Islet precursor cell (in vitro differentiated cells): ENCODE measurements at regions not wholly inside any gene's neighbourhood (a gene's known extent, or its start where the extent isn't known, plus 50 kb on each side); places are given as distances from the start of the nearest gene placed in this dataset.
A peak's percentile ranks its signal among the peaks of the same experiment; 100 is the strongest.

Source experiments
- DNase-seq: peaks from one replicate; pipeline ENCODE4 v3.0.0-alpha.2; 2018

DNA sequence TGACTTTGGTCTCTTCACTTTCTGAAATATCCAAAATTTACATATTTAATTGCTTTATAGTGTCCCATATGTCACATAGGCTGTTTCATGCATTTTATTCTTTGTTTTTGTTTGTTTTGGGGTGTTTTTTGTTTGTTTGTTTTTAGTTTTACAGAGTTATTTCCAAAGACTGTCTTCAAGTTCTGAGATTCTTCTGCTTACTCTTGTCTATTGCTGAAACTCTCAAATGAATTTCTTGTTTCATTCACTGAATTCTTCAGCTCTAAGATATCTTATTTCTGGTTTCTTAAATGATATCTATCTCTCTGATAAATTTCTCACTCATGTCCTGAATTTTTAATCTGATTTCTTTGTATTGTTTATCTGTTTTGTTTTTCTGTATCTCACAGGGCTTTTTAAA lies 412.0 kb upstream of the ATP2B1 start:
- no peak for DNase-seq

DNA sequence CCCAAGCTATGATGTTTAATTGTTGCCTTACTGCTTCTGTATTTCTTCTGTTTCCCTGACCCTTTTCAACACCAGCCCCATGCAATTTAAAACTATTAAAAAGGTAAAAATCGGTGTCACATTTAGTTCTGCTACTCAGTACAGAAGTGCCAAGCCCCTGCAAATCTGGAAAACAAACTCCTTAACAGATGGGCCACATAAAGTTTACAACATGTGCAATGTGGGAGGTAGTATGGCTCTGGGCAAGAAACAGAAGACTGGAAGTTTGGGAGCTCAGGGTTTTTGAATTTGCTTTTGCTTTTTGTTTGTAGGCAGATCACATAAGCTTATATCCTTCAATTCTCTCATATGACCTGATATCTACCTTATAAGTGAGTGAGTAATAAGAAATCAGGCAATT lies 404.0 kb upstream of the ATP2B1 start:
- no peak for DNase-seq

DNA sequence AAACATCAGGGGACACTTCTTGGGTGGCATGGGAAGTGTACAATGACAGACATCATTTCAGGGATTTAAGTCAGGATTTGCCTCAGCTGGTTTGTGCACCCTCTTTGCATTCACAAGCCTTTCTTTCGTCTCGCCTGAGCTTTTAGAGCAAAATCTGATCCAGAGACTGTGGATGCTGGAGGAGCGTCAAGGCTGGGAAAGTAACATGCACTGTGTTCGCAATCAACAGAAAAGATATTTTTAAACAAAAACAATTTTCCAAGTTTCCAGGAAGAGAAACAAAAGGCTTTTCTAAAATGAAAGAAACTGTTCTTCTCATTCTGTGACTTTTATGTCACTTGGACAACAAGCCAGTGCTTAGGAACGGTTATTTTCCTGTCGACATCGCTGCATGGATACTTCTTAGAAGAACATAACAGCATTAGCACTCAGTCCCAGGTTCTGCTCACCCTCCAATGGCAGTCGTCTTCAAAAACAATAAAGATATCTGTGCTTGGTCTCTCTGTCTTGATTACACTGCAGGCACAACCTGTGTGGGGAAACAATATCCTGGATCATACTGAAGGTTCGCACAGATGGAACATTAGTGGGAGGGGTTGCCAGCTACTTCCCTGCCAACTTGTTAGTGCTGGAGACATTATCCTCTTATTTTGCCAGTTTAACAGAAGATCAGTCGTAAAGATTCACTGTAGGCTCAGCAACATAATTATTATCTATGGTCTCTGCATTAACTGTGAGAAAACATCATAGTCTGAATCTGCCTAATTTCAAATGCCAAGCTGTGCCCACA lies 403.3 kb upstream of the ATP2B1 start:
- DNase-seq = no peak

DNA sequence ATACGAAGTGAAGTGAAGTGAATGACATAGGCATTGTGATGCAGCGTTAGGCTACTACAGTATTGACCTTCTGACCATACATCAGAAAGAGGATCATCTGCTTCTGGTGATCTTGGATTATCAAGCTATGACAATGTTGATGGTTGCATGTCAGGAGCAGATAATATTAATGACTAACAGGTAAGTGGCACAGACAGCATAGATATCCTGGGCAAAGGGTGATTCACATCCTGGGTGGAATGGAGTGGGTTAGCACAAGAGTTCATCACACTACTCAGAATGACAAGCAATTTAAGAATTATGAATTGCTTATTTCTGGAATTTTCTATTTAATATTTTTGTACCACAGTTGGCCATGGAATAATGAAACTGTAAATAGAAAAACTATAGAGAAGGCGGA lies 397.9 kb upstream of the ATP2B1 start:
- no peak for DNase-seq

DNA sequence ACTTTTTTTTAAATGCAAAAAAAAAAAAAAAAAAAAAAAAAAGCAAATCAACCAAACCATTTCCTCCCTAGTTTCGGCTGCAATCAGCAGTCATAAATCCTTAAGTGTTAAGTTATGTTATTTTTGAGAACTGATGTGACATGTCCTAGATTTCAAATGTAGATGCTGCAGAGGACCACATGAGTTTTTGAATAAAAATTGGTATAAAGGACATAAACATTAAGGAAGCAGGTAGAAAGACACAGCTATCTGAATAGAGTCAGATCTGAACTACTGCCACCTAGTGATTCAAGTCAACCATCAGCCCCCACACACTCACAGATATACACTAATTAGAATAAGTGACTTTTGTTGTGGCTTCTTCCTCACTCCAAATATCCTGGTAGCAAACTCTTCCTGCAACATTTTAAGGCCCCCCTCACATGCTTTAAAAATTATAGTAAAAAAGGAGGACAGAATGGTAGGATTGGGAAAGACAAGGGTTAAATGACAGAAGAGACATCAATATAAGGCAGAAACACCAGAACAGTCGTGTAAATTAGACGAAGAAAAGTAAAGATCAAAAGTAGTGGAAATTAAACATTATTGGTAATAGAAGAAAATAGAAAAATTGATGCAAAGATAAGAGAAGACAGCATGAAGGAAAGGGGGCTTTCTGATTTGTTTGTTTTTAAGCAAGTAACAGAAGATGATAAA lies 394.5 kb upstream of the ATP2B1 start:
- no peak for DNase-seq

DNA sequence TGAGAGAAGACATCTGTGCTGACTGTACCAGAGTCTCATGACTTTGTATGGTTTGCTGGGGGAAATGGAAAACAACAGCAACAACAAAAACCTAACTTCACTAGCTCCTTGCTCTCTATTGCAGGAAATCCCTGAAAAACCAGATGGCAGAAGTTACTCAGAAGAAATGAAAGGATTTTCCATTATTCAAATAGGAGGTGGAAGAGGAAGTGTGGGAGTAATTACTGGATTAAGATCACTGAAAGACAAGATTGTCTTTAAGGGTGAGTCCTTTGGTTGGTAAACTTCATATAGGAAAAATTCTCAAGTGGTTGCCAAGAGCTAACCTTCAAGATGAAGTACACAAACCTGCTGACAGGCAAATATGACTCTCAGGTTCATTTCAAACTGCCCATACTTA lies 391.9 kb upstream of the ATP2B1 start:
- DNase-seq = no peak

DNA sequence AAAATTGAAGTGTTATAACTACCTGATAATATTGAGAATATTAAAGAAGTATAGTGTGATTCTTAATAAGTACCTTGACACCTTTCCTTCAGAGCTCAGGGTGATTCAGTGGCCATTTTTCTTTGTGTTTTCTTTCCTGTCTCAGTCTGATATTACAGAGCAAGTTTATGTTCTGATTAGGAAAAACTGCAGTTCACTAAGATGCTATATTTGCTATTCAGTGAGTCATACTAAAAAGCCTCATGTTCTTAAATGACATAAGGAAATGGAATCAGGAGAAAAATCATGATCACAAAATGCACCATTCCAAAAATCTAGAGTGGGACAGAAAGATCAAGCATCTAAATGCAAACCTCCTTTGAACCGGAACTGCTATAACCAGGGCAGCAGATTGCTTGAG lies 390.6 kb upstream of the ATP2B1 start:
- no peak for DNase-seq

DNA sequence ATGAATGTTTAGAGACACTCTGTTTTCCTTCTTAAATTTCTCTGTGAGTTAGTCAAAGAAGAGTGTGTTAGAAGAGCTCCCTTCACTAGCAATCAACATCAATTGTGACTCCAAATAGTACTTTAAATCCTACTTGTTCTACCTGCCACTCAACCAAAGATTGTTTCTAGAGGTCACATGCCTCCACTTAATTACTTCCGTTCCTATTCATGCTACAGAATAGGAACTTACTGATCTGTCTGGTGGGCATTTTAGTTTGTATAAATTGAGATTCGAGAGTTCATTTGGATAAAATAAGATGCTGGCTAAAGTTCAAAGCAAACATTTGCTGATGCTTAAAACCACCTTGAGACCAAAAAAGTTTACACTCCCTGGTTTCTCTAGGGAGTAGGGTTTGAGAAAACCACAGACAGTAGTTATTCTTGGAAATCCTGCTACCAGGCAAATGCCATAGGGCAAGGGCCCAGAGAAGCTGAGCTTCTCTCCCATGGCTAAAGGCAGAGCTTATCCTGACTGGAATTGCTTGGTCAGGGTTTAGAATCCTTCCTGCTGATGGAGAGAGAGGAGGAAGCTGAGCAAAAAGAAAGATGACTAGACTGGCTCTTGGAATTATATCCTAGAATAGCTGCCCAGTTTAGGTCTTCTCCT lies 389.6 kb upstream of the ATP2B1 start:
- DNase-seq = no peak

DNA sequence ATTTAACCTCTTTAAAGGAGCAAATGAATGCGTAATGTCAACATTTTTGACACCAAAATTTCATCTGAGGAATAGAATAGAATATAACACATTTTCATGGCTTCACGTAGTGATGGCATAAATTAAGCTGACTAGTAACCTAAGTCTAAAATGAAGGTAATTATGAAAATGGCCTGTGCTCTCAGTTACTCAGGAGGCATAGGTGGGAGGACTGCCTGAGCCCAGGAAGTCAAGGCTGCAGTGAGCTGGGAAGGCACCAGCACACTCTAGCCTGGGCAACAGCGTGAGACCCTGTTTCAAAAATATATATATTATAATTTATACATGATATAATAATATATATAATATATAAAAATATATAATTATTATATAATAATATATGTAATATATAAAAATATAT lies 383.2 kb upstream of the ATP2B1 start:
- no peak for DNase-seq

DNA sequence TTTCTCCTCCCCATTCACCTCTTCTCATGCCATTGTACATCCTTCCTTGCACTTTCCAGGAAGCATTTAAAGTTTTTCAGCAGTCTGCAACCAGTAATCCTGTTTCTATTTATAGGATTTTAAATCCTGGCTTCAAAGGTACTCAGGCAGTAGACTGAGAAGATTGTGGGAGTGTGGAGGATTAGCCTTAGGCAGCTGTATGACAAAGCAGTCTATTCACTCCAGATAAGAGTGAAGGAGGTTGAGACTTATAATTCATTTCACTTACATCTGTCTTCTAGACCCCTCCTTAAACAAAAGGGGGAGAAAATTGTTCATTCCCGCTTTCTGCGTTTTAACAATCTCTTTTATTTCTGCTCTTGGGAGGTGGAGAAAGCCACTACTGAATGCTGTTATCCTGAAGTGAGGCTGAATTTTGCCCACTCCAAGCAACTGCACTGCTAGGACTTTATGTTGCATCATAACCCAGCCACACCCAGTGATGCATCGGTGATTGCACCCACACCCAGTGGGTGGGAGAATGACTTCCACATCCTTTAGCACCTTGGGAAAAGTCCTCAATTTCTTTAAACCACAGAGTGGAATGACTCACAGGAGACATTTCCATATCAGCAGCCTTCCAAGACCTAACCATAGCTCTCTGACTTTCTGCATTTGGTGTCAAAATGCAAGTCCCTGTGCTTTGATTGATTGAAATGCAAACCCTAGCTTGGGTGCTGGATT lies 382.5 kb upstream of the ATP2B1 start:
- DNase-seq = peak; percentile 97

DNA sequence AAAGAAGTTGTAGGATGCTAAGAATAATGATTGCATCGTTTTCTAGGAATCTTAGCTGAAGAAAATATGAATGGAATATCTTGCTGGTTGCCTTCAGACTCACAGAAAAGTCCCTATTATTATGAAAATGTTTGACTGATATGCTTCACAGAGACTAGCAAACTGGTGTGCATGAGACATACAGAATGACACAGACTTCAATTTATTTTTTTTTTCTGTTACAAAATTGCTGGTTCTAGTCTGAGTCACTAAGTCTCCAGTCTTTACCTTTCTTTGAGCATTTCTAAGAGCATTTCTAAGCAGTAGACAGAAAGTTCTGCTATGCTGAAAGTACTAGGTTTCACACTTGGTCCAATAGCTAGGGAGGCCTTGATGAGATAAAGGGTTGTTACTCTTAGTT lies 377.6 kb upstream of the ATP2B1 start:
- no peak for DNase-seq

DNA sequence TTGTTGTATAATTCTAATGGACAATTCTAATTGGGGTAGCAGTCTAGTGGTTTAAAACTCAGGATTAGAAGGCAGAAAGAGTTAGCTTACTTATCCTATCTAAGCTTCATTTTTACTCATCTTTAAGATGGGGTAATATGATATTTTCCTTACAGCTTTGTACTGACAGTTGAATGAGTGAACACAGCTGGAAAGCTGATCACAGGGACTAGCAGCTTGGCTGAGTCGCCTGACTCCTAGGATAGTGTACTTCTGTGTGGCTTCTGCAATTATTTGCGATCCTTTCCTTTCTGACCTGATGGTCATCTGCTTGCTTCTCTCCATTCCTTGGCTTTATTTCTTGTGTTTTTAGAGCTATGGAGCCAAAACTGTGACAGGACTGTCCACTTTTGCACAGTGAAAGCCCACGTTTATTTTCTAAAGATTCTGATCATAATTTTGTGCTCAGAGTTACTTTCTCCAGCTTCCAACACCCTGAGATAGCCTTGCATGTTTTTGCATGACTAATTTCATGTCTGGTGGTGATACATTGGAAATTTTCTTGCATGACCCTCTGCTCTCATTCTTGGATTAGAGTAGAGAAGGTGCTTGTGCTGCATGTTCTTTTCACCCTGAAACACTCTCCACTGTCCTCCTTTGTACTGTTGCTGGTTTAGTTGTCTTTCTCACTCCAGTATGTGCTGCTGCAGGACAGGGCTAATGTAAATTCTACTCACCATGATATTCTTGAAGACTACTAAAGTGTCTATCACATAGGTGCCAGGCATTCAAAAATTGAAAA lies 377.0 kb upstream of the ATP2B1 start:
- no peak for DNase-seq

DNA sequence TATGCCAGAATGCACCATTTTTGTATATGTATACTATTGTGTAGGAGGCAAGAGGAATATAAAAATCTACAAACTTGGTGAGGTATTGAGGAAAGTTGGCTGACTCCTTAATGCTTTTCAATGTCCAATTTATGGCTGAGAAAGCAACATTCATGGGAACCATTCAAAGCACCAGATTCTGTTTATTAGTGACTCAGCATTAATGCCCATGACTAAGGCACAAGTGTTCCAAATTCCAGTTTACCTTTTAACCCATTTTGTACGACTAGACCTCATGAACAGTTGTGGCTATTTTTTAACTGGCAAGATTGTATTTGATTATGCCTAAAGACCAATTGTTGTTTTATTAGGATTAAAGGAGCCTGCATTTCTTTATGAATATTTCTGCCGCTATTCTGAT lies 375.4 kb upstream of the ATP2B1 start:
- DNase-seq = no peak

DNA sequence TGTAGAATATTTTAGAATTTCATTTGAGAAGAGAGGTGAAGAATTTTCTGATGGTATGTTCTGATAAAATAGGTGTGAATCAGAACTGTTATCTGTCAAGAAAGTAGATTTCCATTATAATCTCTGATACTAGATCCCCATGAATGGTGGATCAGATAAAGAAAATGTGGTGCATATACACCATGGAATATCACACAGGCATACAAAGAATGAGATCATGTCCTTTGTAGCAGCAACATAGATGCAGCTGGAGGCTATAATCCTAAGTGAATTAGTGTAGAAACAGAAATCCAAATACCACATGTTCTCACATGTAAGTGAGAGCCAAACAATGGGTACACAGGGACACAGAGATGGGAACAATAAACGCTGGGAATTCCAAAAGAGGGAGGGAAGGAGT lies 372.0 kb upstream of the ATP2B1 start:
- DNase-seq = no peak

DNA sequence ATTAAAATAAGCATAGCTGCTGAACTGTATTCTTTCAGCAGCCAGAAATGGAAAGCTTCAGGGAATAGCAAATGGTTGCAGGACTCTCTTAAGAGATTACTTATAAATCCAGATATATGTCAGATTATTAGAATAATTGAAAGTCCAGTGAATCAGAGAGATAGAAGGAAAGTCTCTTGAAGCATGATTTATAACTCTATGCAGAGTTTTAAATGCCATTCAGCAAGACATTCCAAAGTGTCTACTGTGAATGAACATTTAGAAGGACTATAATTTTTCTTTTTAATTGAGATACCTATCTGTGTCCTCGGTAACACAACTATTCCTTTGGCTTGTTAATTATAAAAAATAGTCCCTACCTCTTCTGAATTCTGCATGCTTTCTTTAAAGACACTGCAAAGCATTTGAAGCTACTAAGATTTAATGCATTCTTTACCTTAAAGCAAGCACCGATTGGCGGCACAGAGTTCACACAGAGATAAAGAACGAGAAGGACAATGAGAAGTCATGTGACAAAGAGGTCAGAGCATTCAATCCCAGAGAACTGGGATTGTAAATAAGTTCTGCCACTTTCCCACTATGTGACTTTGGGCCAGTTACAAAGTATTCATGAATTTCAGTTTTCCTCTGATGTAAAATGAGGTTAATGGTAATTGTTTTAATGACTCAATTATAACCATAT lies 371.0 kb upstream of the ATP2B1 start:
- DNase-seq = no peak

DNA sequence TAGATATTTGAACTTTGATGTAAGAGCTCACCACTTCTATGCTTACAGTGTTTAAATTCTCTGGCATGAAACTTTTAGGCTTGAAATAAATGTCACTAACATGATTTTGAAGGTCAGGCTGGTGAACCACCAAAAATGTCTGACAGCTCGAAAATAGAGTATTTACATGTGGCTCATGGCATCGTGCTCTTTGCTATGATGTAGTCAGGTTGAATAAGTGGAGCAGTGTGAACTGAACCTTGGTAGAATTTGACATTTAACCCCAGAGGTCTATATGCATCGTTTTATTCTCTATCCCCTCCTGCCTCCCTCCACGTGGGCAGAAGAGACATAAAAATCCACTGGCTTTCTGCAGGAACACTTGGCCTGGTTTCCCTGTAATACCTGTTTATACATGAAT lies 369.7 kb upstream of the ATP2B1 start:
- DNase-seq = no peak

DNA sequence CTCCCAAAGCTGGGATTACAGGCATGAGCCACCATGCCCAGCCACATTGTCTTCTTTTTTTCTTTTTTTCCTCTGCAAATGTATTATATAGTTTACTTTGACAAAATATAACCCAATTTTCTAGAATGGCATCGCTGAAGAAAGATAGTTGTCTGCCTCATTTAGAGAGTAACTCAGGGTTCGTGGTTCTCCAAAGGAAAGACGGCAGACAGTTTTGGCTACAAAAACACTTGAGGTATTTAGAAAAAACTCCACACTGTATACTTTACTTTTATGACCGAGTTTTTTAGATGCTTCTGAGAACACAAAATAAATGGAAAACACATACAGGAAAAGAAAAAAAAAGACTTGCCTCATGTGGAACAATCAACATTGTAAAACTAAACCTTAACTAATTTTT lies 369.1 kb upstream of the ATP2B1 start:
- no peak for DNase-seq

DNA sequence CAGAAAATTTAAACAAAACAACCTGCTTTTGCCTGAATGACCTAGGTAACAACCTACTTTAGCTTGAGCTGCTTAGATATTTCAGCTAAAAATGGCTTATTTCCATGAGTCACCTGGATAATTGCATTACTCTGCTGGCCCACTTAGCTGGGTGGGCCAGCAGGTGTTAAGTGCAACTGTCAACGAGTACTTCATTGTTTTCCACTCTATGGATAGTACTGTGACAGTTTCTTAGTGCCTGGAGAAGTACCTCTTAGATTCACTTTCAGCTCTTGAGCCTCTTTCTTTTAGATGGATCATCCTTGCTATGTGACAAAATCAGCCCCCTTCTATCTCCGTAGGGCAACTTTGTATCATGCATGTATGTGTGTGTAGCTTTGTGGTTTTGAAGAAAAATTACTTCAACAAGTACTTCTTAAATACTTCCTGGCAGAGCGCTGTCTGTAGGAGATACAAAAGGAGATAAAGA lies 368.2 kb upstream of the ATP2B1 start:
- DNase-seq = no peak

DNA sequence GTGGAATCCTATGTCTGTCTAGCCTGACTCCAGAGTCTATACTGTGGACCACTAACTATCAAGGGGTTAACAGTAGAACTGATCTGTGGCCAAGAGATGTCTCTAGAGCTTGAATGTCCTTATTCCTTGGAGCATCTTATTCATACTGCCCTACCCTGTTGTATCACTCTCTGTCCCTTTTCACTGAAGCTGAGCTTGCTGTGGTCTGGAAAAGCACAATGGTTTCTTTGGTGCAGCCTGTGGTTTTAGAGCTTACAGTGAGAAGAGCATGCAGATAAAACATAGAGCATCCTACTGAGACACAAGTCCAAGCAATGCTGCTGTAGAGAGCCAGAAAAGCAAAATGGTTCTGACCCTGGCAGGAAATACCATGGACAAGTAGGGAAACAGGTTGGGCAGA lies 367.0 kb upstream of the ATP2B1 start:
- DNase-seq = no peak

DNA sequence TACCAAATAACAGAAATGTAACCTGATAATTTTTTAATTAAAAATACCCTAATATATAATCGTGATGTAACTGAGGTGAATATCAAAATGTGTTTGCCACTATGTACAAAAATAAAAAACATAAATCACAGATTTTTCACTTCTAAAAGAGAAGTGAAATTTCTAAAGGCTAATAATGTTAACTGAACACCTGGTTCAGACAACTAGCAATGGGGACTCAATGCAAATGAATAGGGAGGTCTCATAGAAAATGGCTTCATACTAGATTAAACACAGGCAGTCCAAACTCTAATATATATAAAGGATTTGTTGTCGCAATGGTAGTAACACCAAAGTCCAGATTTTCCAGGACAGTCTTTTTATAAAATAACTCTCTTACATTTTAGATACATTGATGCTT lies 365.4 kb upstream of the ATP2B1 start:
- DNase-seq = no peak

DNA sequence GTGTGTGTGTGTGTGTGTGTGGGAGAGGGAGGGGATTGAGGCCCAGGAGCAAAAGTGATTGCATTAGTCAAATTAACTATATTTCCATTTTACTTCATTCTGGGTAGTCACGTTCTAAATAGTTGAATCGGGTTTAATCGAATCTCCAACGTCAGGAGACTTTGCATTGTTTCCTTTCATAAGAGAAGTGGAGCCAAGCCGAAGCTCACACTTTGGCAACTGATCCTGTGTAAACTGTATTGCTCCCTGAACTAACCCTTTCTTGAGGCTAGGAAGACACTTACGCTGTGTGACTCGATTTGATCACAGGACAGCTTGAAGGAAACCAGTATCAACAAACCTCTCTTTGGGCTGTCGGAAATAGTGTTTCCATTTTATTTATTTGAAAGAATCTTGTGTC lies 363.4 kb upstream of the ATP2B1 start:
- no peak for DNase-seq

DNA sequence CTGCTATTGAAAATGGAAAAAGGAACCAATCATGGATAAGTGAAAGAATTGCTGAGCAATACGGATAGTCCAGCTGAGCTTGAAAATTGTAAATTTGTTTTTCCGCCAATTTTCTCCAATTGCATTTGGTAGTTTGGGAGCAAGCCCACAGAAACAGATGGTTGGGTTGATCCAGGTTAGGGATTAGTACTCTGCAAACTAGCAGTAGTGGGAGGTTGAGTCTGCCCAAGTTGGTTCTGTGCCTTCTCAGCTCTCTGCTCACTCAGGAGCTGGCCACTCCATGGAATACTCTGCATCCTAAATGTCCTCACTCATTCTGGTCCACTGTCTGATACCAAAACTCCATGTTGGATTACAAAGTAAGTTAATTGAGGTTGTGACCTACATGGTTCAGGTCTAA lies 361.1 kb upstream of the ATP2B1 start:
- DNase-seq = no peak
